ENCODE measurements at regions not wholly inside any gene's neighbourhood (a gene's known extent, or its start where the extent isn't known, plus 50 kb on each side); places are given as distances from the start of the nearest gene placed in this dataset.

DNA sequence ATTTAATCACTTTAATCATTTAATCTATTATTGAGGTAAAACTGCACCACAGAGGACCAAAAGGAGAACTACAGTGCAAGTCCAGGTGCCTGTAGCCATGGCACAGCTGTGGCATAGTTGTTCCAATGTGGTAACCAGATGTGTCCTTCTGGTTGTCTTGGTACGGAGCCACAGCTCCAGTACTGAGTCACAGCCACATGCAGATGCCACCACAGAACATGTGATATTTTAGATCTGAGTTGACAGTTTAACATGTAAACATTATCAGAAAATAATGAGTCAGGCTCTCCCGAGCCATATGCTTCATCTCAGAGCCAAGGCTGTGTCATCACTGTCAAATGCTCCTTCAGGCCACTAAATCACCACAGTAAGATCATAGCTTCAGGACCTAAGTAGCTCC, 56.4 kb upstream of the RGS7 start:
- DNase-seq (ENCODE audit: low read depth) = no peak
- TF ChIP-seq, protein P1, sequence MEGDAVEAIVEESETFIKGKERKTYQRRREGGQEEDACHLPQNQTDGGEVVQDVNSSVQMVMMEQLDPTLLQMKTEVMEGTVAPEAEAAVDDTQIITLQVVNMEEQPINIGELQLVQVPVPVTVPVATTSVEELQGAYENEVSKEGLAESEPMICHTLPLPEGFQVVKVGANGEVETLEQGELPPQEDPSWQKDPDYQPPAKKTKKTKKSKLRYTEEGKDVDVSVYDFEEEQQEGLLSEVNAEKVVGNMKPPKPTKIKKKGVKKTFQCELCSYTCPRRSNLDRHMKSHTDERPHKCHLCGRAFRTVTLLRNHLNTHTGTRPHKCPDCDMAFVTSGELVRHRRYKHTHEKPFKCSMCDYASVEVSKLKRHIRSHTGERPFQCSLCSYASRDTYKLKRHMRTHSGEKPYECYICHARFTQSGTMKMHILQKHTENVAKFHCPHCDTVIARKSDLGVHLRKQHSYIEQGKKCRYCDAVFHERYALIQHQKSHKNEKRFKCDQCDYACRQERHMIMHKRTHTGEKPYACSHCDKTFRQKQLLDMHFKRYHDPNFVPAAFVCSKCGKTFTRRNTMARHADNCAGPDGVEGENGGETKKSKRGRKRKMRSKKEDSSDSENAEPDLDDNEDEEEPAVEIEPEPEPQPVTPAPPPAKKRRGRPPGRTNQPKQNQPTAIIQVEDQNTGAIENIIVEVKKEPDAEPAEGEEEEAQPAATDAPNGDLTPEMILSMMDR (conservative IDR thresholded peaks at IDR 0.05; ENCODE audit: low read depth, low read length) = no peak
- H3K4me3 ChIP-seq (ENCODE audit: low read depth, low read length) = no peak overlapping the region

DNA sequence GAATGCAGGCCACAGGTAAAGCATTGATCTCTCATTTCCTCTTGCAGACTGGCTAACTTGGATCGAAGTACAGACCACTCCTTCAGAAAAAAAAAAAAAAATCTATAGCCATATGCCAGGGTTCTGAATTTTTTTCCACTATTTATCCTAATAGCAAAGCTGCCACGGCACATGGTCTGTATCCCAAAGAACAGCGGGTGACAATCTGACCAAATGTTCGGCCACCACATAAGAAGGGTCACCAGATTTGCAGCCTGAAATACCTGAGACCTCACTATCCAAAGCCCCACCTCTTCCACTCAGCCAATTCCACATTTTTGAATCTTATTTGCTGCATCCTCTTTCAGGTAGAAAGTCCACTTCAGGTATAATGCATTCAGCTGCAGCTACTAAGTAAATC, 55.6 kb upstream of the RGS7 start:
- no peak for DNase-seq (ENCODE audit: low read depth)
- no peak overlapping the region for H3K4me3 ChIP-seq (ENCODE audit: low read depth, low read length)
- TF ChIP-seq, protein P1 (conservative IDR thresholded peaks at IDR 0.05; ENCODE audit: low read depth, low read length) = no peak

DNA sequence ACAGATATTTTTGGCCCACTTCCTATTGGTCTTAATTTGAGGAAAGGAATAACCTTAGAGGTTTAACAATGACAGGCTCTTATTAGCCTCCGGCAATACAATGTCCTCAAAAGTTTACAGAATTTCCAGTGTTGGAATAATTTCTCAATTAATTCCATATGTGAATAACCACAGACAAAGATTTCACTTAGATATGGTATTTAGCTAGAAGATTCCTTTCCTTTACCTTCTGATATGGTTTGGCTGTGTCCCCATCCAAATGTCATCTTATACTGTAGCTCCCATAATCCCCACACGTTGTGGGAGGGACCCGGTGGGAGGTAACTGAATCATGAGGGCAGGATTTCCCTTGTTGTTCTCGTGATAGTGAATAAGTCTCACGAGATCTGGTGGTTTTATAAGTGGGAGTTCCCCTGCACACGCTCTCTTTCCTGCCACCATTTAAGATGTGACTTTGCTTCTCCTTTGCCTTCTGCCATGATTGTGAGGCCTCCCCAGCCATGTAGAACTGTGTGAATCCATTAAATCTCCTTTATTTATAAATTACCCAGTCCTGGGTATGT, 54.9 kb upstream of the RGS7 start:
- no peak for DNase-seq (ENCODE audit: low read depth)
- TF ChIP-seq, protein P1 (conservative IDR thresholded peaks at IDR 0.05; ENCODE audit: low read depth, low read length) = no peak
- H3K4me3 ChIP-seq (ENCODE audit: low read depth, low read length) = no peak overlapping the region

DNA sequence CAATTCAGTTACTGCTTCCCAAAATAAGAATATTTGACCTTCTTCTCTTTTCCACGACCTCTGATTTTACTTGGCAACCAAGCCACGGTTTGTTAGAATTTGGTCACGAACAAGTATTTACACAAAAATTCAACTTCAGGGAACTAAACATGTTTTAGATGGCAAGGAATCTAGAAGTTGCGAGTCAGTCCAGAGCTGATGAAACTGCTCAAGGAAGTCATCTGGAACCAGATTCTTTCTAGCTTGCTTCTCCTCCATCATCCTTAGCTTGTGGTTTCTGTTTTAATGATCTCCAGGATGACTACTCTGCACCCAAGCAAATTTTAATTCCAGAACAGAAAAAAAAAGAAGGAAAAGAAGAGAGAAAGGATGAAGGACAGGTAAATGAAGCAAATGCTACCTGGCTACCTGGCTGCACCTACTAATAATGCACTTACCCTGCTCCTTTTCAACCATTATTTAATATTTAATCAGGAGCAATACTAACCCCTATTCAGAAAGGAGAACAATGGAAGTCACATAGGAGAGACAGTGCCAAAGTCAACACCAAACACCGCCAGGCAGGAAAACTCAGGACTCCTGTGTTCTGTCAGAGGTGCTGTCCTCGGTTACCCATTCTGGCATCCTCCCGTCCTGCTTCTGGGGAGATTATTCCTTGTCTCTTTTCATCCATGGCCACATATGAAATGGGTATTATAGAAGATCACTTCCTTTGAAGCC, 54.2 kb upstream of the RGS7 start:
- TF ChIP-seq, protein P1 (conservative IDR thresholded peaks at IDR 0.05; ENCODE audit: low read depth, low read length) = no peak
- peak; percentile 32 for DNase-seq (ENCODE audit: low read depth)
- no peak overlapping the region for H3K4me3 ChIP-seq (ENCODE audit: low read depth, low read length)

DNA sequence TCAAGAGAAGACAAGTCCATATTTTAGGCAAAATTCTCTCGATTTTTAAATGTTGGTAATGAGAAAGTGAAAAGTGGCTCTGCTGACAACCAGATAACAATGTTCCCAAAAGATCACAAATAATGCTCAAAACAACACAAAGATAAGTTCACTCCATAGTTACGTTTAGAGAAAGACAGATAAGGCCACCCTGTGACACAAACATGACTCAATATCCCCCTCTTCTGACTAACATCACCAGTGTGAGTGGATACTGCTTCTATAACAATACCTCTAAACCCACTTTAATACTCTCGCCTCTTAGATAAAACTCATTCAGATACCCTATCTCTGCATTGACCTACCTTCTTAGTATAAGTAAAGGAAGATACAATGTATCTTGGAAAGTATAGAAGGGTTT, 51.2 kb upstream of the RGS7 start:
- no peak overlapping the region for H3K4me3 ChIP-seq (ENCODE audit: low read depth, low read length)
- no peak for DNase-seq (ENCODE audit: low read depth)
- TF ChIP-seq, protein P1 (conservative IDR thresholded peaks at IDR 0.05; ENCODE audit: low read depth, low read length) = peak; percentile 34

All from epithelial cell of proximal tubule (primary cell).